Natural killer cell treated with Interleukin-12 subunit alpha and Interleukin-12 subunit beta and Interleukin-15 and Interleukin-18, amount 100 ng/mL, for 72 hours (primary cell): ENCODE measurements at regions not wholly inside any gene's neighbourhood (a gene's known extent, or its start where the extent isn't known, plus 50 kb on each side); places are given as distances from the start of the nearest gene placed in this dataset.

Source experiments
- ATAC-seq, 2 donors: fragments of 150-1000 bp; cut with Tn5 transposase in 1 of 2; sonication (Bioruptor Pico), chemical (Tn5 transposase) in 1 of 2; 2 replicates each; pipeline ENCODE4 v1.10.0; 2021
- DNase-seq: peaks from one replicate; pipeline ENCODE4 v3.0.0; 2022; ENCODE audit warnings: low spot score
- H3K27ac Mint-ChIP-seq, 2 donors: 1 replicate in 1 of 2; 2 replicates in 1 of 2; pipeline ENCODE4 v1.8.0; 2022; ENCODE audit warnings: mixed read lengths in 2 of 2, mild to moderate bottlenecking in 1 of 2, moderate library complexity in 1 of 2
- H3K27me3 Mint-ChIP-seq, 2 donors: 1 replicate in 1 of 2; 2 replicates in 1 of 2; pipeline ENCODE4 v1.8.0; 2022; ENCODE audit warnings: mixed read lengths in 2 of 2
- H3K36me3 Mint-ChIP-seq: one replicate; pipeline ENCODE4 v1.8.0; 2022; ENCODE audit warnings: mixed read lengths
- H3K4me1 Mint-ChIP-seq, 2 donors: 1 replicate in 1 of 2; 2 replicates in 1 of 2; pipeline ENCODE4 v1.8.0; 2022; ENCODE audit warnings: low read depth in 2 of 2, mixed read lengths in 2 of 2, mild to moderate bottlenecking in 1 of 2
- H3K4me3 Mint-ChIP-seq: one replicate; pipeline ENCODE4 v1.8.0; 2022; ENCODE audit warnings: mixed read lengths
- H3K9me3 Mint-ChIP-seq: 2 replicates; pipeline ENCODE4 v1.8.0; 2022; ENCODE audit warnings: mixed read lengths

DNA sequence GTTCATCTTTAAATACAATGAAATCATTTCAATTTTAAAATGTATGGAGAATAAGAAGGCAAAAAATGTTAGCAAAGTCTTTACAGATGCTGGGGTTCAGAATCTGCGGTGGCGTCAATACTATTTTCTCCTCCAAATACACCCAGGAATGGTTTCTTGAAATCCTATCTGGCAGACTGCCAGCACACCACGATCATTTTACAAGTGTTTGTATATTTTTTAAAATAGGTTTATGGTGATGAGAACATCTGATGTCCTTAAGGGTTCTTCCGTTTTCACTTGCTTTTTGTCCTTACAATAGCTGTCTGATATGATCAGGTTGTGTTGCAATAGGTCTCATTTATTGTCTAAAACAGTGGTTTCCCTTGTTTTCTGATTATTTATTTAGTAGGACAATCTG is 89.6 kb downstream of the CMPK2 start:
- ATAC-seq (no peak), DNase-seq (no peak)
- Mint-ChIP-seq H3K4me1 (peaks cover 3 to 4% of the 10 kb centered on the region in 2 donors), H3K27ac (no peak overlapping the region), H3K36me3 (no peaks in the 10 kb centered on the region), H3K4me3 (no peak overlapping the region), H3K27me3 (peaks cover 8 to 37% of the 10 kb centered on the region in 2 donors), H3K9me3 (no peaks in the 10 kb centered on the region)

DNA sequence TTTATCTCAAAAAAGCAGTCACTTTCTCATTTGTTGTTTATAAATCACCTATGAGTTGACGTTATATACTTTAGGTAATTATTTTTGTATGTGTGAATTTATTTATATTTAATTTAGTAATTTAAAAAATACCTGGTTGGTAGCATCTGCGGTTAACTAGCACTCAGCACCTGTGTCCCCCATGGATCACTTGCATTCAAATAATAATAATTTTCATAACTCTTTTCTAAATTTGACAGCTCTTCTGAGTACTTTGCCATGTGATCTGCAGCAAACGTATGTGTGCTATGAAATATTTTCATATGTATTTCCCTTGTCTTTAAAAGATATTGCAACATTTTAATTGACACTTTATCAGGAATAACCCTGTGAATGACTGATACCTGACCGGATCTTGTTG is 88.1 kb downstream of the CMPK2 start:
- Mint-ChIP-seq H3K4me1 (peaks cover 7 to 10% of the 10 kb centered on the region in 2 donors), H3K9me3 (no peaks in the 10 kb centered on the region), H3K4me3 (no peak overlapping the region), H3K27ac (no peak overlapping the region), H3K36me3 (no peaks in the 10 kb centered on the region), H3K27me3 (peaks cover 8 to 32% of the 10 kb centered on the region in 2 donors)
- DNase-seq (no peak), ATAC-seq (no peak)

DNA sequence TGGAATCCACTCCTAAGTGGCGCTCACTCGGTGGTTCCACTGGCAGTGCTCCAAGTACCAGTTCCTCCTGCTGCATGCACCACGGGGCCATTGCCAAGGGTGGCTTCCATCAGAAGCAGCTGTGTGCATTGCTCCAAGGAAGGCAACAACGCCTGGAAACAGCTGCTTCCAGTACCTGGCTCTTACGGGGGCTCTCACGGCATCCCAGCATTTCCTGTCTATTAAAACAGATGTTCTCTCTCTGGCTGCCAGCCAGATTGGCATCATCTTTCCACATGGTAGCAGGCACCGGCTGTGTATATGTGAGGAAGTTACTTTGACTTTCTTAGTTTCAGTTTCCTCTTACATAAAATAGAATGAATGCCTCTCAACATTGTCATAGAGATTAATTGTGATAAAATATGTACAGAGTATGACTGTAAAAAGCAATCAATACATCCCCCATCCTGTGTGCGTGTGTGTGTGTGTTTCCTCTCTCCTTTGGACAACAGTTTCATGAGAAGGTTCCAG is 84.9 kb downstream of the CMPK2 start:
- ATAC-seq: peak in 1 of 2 donors; percentile 40

DNA sequence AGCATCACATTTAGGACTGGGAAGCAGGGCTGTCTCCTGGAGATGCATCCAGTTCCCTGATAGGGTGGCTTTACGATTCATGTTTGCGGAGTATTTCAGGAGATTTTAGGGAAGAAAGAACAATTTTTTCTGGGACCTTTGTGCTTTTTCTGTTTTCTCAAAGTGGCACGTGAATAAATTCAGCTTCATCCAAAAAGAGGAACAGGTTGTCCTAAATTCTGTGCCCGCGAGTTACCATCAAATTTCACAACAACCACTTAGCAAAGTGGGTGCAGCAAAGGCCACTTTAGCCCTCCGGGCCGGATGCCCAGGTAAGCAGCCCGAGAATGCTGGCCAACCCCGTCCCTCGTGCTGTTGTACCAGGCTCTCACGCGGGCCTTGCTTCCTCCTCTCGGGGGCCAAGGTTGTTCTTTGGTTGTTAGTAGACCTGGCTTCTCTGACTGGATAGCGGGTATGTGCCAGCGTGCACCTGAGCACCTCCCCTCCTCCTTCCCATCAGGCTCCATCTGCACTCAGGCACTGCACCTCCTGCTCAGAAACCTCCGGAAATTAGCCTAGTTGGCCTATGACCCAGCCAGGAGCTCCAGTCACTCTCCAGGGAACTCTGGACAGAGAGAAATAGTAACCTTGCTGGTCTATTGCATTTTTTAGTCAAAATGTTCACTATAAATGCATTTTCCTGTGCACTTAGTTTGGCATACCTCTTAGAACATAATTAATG is 83.0 kb downstream of the CMPK2 start:
- H3K27me3 Mint-ChIP-seq: peaks cover 5 to 10% of the 10 kb centered on the region in 2 donors
- H3K27ac Mint-ChIP-seq: no peak overlapping the region
- H3K4me3 Mint-ChIP-seq: no peak overlapping the region
- DNase-seq (no peak), ATAC-seq (no peak)
- no peaks in the 10 kb centered on the region for H3K9me3 Mint-ChIP-seq
- peaks cover 7 to 10% of the 10 kb centered on the region in 2 donors for H3K4me1 Mint-ChIP-seq
- no peaks in the 10 kb centered on the region for H3K36me3 Mint-ChIP-seq

More for the DNA sequence above, 84.9 kb downstream of the CMPK2 start:
- DNase-seq: no peak
- Mint-ChIP-seq H3K4me3 (peak overlapping the region; percentile 8), H3K36me3 (no peaks in the 10 kb centered on the region), H3K27me3 (peaks cover 6 to 10% of the 10 kb centered on the region in 2 donors), H3K27ac (no peak overlapping the region), H3K9me3 (no peaks in the 10 kb centered on the region), H3K4me1 (peaks cover 7 to 10% of the 10 kb centered on the region in 2 donors)

DNA sequence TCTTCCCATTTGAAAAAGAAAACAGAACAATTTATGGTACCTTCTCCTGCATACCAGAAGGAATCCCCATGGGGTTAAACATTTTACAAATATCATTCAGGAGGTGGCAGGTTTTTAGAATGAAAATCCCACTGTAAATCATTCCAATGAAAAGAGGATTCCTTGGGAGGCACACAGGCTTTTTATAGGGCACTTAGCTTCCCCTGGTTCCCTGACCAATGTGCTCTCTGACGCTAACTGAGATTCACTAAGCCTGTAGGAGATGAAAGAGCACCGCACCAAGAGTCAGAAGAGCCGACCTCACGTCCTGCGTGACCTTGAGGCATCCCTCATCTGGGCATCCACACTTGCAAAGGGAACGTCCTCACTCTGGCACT is 82.5 kb downstream of the CMPK2 start:
- H3K36me3 Mint-ChIP-seq: no peaks in the 10 kb centered on the region
- H3K4me3 Mint-ChIP-seq: no peak overlapping the region
- H3K4me1 Mint-ChIP-seq: peaks cover 7 to 10% of the 10 kb centered on the region in 2 donors
- ATAC-seq: no peak
- no peak for DNase-seq
- peaks cover 0 to 10% of the 10 kb centered on the region in 2 donors for H3K27me3 Mint-ChIP-seq
- H3K27ac Mint-ChIP-seq: no peak overlapping the region
- no peaks in the 10 kb centered on the region for H3K9me3 Mint-ChIP-seq

DNA sequence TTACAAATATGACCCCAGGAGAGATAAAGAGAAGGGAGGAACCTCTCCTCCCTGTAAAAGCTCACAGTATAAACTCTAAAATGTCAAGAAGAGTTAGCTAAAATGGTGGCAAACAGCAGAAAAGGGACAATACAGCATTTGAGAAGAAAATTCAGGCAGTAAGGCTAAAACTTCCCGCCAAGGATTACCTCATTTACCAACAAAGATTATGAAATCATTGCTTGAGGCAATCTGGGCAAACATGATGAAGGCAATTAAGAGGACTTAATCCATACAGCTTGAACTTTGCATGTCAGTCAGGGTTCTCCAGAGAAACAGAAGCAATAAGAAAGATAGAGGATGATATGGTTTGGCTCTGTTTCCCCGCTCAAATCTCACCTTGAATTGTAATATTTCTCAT is 81.4 kb downstream of the CMPK2 start:
- Mint-ChIP-seq H3K36me3 (no peaks in the 10 kb centered on the region), H3K27ac (no peak overlapping the region), H3K4me1 (peaks cover 7 to 10% of the 10 kb centered on the region in 2 donors), H3K9me3 (no peaks in the 10 kb centered on the region), H3K27me3 (peaks cover 6 to 14% of the 10 kb centered on the region in 2 donors), H3K4me3 (no peak overlapping the region)
- no peak for ATAC-seq
- no peak for DNase-seq

DNA sequence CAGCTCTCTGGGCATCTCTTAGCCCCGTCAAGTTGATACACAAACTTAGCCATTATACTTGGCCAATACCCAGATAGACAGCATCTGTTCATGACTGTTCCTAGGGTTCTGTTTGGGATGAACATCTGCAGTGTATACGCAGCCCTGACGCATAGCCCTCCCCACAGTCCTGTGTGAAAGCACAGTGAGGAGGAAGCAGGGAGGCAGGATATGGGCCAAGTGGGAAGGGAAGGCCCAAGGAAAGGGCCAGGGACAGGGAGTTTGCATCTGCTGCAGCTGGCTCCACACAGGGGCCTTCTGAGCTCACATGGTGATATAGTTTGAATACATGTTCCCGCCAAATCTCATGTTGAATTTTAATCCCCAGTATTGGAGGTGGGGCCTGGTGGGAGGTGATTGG is 80.2 kb downstream of the CMPK2 start:
- H3K4me1 Mint-ChIP-seq: peaks cover 7 to 10% of the 10 kb centered on the region in 2 donors
- peaks cover 7 to 14% of the 10 kb centered on the region in 2 donors for H3K27me3 Mint-ChIP-seq
- H3K36me3 Mint-ChIP-seq: no peaks in the 10 kb centered on the region
- no peaks in the 10 kb centered on the region for H3K9me3 Mint-ChIP-seq
- H3K27ac Mint-ChIP-seq: no peak overlapping the region
- no peak overlapping the region for H3K4me3 Mint-ChIP-seq
- ATAC-seq (no peak), DNase-seq (no peak)

DNA sequence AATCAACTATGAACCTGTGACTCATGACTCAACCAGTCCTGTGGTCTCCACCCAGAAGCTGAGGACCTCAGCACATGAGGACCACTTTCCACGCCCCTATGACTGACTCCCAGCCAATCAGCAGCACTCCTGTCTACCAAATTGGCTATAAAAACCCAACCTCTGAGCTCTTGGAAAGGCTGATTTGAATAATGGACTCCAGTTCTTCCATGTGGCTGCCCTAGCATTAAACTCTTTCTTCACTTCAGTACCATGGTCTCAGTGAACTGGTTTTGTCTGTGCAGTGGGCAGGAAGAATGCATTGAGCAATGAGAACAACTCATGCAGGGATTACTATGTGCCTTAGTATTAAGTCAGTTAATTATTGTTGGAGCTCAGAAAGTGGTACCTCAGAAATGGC is 78.3 kb downstream of the CMPK2 start:
- Mint-ChIP-seq H3K4me1 (no peaks in the 10 kb centered on the region), H3K4me3 (no peak overlapping the region), H3K27ac (no peak overlapping the region), H3K27me3 (peaks cover 14 to 16% of the 10 kb centered on the region in 2 donors), H3K36me3 (no peaks in the 10 kb centered on the region), H3K9me3 (no peaks in the 10 kb centered on the region)
- DNase-seq (no peak), ATAC-seq (no peak)

DNA sequence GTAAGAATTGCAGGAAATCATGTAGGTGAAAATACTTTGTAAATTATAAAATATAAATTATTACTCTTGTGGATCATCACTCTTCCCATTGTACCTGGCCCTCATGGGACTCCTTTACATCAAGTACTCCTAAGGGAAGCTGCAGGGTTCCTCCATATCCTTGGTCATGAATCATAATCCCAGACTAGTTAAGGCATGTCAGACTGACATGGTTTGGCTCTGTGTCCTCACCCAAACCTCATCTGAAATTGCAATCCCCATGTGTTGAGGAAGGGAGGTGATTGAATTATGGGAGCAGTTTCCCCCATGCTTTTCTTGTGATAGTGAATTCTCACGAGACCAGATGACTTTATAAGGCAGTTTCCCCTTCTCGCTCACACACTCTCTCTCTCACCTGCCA is 77.1 kb downstream of the CMPK2 start:
- Mint-ChIP-seq H3K27ac (no peak overlapping the region), H3K36me3 (no peaks in the 10 kb centered on the region), H3K9me3 (no peaks in the 10 kb centered on the region), H3K27me3 (peaks cover 8 to 16% of the 10 kb centered on the region in 2 donors), H3K4me3 (no peak overlapping the region), H3K4me1 (no peaks in the 10 kb centered on the region)
- DNase-seq (no peak), ATAC-seq (no peak)

DNA sequence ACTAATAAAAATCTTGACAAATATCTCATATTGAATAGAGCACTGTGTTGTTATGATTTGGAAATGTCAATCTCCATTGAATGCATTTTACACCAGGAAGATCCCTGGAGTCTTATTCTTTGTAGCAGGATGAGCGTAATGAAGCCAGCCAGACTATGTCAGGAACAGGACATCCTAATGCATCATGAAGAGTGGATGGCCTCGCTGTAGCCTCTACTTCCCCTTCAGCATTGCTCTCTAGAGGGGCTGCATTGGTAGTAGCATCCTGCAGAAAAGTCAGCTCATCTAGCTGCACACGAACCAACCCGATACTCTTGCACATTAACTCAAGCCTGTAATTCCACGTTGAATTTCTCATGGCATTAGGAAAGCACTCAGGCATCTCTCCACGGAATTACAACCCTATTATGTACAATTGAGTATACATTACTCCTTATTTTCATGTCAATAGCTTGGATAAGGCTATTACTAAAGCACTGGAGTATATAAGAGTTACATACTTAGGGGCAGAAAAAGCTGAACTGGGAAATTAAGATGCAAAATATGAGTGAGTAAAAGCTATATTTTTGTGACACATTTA is 76.1 kb downstream of the CMPK2 start:
- H3K4me1 Mint-ChIP-seq: no peaks in the 10 kb centered on the region
- no peak overlapping the region for H3K4me3 Mint-ChIP-seq
- no peaks in the 10 kb centered on the region for H3K36me3 Mint-ChIP-seq
- no peak overlapping the region for H3K27ac Mint-ChIP-seq
- H3K27me3 Mint-ChIP-seq: peaks cover 7 to 16% of the 10 kb centered on the region in 2 donors
- no peak for DNase-seq
- no peaks in the 10 kb centered on the region for H3K9me3 Mint-ChIP-seq
- no peak for ATAC-seq

DNA sequence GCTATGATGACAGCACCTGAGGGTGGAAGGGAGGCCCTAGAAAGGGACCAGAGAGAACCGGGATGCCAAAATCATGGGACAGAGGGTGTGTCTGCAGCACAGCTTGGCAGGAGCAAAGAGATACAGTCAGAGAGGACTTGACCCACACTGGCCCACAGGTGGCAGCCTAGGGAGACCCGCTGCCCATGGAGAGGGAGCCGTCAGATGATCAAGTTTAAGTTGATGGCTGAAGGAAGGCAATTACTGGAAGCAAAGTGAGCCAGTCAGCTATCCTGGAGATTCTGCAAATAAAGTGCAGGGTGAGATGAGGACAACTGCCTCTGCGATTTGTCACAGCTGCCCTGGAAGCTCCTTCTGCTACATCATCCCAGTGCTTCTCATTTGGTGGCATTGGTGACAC is 74.0 kb downstream of the CMPK2 start:
- H3K4me3 Mint-ChIP-seq: no peak overlapping the region
- no peaks in the 10 kb centered on the region for H3K4me1 Mint-ChIP-seq
- ATAC-seq (no peak), DNase-seq (no peak)
- H3K9me3 Mint-ChIP-seq: no peaks in the 10 kb centered on the region
- H3K36me3 Mint-ChIP-seq: no peaks in the 10 kb centered on the region
- H3K27me3 Mint-ChIP-seq: peaks cover 3 to 26% of the 10 kb centered on the region in 2 donors
- H3K27ac Mint-ChIP-seq: no peak overlapping the region

DNA sequence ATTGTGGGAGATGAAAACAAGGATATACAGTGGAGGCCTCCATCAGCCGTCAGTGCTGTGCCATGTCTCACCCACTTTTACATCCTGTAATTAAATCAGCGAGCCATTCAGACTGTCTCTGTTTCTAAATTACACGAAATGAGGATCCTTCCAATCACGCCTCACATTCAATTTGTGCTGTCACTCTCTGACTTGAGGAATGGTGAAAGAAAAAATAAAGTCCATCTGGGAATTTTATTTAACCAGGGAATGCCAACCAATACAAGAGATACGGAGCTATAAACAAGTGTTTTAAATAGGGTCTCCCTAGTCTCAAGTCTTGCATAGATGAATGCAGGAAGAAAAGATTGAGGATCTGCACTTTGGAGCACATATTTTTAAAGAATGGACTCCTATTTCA is 72.8 kb downstream of the CMPK2 start:
- Mint-ChIP-seq H3K27me3 (peaks cover 3 to 33% of the 10 kb centered on the region in 2 donors), H3K27ac (no peak overlapping the region), H3K4me1 (no peaks in the 10 kb centered on the region), H3K4me3 (no peak overlapping the region), H3K36me3 (no peaks in the 10 kb centered on the region), H3K9me3 (no peaks in the 10 kb centered on the region)
- no peak for ATAC-seq
- DNase-seq: no peak

DNA sequence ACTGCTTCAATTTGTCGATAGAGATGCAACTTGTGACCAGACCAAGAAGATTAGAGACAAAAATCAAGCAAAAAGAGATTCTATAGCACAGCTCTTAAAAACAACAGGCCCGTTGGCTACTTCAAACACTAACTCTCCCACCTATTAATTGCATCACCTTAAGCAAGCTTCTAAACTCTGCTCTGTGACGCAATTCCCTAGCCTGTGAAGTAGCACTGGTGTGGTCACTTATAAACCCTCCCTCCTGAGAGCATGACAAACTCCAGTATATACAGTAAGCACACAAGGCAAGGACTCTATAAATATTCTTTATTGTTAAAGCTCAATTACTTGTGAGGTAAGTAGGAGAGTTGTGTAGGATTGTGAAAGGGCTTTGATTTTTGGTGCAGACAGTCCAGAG is 72.3 kb downstream of the CMPK2 start:
- H3K27ac Mint-ChIP-seq: no peak overlapping the region
- H3K4me1 Mint-ChIP-seq: no peaks in the 10 kb centered on the region
- H3K27me3 Mint-ChIP-seq: peaks cover 3 to 33% of the 10 kb centered on the region in 2 donors
- DNase-seq (no peak), ATAC-seq (no peak)
- H3K4me3 Mint-ChIP-seq: no peak overlapping the region
- no peaks in the 10 kb centered on the region for H3K36me3 Mint-ChIP-seq
- H3K9me3 Mint-ChIP-seq: no peaks in the 10 kb centered on the region

DNA sequence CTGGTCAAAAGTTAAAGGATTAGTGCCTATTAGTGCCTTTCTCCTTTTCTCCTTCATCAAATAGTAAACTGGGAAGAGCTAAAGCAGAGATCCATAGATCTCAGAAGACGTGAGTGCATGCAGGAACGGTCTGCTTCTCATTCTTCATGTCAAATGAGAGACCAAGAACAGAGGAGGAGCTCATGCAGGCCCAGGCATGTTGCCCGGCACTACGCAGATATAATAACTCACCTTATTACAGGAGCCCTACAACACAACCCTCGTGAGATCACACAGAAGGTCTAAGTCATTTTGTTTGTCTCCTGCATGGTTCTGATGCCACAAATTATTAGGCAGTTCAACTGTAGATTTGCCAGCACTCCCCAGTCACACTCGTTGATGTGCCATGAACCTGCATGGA is 71.8 kb downstream of the CMPK2 start:
- no peak for ATAC-seq
- Mint-ChIP-seq H3K27ac (no peak overlapping the region), H3K4me3 (no peak overlapping the region), H3K4me1 (no peaks in the 10 kb centered on the region), H3K9me3 (no peaks in the 10 kb centered on the region), H3K27me3 (peaks cover 3 to 31% of the 10 kb centered on the region in 2 donors), H3K36me3 (no peaks in the 10 kb centered on the region)
- DNase-seq: no peak
